ENCODE measurements at regions not wholly inside any gene's neighbourhood (a gene's known extent, or its start where the extent isn't known, plus 50 kb on each side); places are given as distances from the start of the nearest gene placed in this dataset.

- DNase-seq, result no peak
Measured at GRCh38 chr2:139814458-139814857, 1034.3 kb upstream of the NXPH2 start.

GRCh38 chr2:139813340-139813739 is 1033.2 kb upstream of the NXPH2 start:
- DNase-seq, result no peak

- DNase-seq, result no peak
Measured at GRCh38 chr2:139805441-139805840, 1025.3 kb upstream of the NXPH2 start.

- DNase-seq, result no peak
Measured at GRCh38 chr2:139798391-139798790, 1018.2 kb upstream of the NXPH2 start.

- DNase-seq, result peak; percentile 43
Measured at GRCh38 chr2:139790807-139791752, 1010.9 kb upstream of the NXPH2 start.

- DNase-seq, result no peak
Measured at GRCh38 chr2:139790136-139790535, 1009.9 kb upstream of the NXPH2 start.

- DNase-seq, result no peak
Measured at GRCh38 chr2:139778732-139779131, 998.5 kb upstream of the NXPH2 start.

- no peak for DNase-seq
Measured at GRCh38 chr2:139773720-139774277, 993.6 kb upstream of the NXPH2 start.

GRCh38 chr2:139769633-139770032 is 989.4 kb upstream of the NXPH2 start:
- no peak for DNase-seq

GRCh38 chr2:139763705-139764104 is 983.5 kb upstream of the NXPH2 start:
- no peak for DNase-seq

- DNase-seq, result no peak
Measured at GRCh38 chr2:139759000-139759505, 978.9 kb upstream of the NXPH2 start.

GRCh38 chr2:139746901-139747300 is 966.7 kb upstream of the NXPH2 start:
- DNase-seq, result no peak

GRCh38 chr2:139744273-139744672 is 964.1 kb upstream of the NXPH2 start:
- DNase-seq, result no peak

GRCh38 chr2:139742216-139743172 is 962.3 kb upstream of the NXPH2 start:
- no peak for DNase-seq

- no peak for DNase-seq
Measured at GRCh38 chr2:139737659-139738058, 957.5 kb upstream of the NXPH2 start.

- DNase-seq, result no peak
Measured at GRCh38 chr2:139730197-139730596, 950.0 kb upstream of the NXPH2 start.

GRCh38 chr2:139721411-139721995 is 941.3 kb upstream of the NXPH2 start:
- no peak for DNase-seq

- no peak for DNase-seq
Measured at GRCh38 chr2:139720056-139720455, 939.9 kb upstream of the NXPH2 start.

- no peak for DNase-seq
Measured at GRCh38 chr2:139704606-139705005, 924.4 kb upstream of the NXPH2 start.

GRCh38 chr2:139694327-139694726 is 914.1 kb upstream of the NXPH2 start:
- no peak for DNase-seq

- no peak for DNase-seq
Measured at GRCh38 chr2:139686205-139686604, 906.0 kb upstream of the NXPH2 start.
